VCaP (cell line): ENCODE measurements at regions not wholly inside any gene's neighbourhood (a gene's known extent, or its start where the extent isn't known, plus 50 kb on each side); places are given as distances from the start of the nearest gene placed in this dataset.

Source experiments
- H3K27ac ChIP-seq: fragments of 450-650 bp; 2 replicates; pipeline ENCODE4 v1.5.1; 2017
- CTCF ChIP-seq: fragments of 450-650 bp; conservative IDR thresholded peaks from 2 replicates; pipeline ENCODE4 v1.5.1; 2017; ENCODE audit warnings: mild to moderate bottlenecking, moderate library complexity

- TF ChIP-seq CTCF: no peak
- no peak overlapping the region for H3K27ac ChIP-seq
These were observed 430.6 kb downstream of the MIAT start for GRCh38 chr22:27088026-27088425.

- H3K27ac ChIP-seq: no peak overlapping the region
- TF ChIP-seq CTCF: no peak
These were observed 431.9 kb downstream of the MIAT start for GRCh38 chr22:27089264-27089663.

- H3K27ac ChIP-seq: no peak overlapping the region
- no peak for TF ChIP-seq CTCF
These were observed 433.2 kb downstream of the MIAT start for GRCh38 chr22:27090611-27091011.

GRCh38 chr22:27093422-27093821 is 436.0 kb downstream of the MIAT start:
- no peak for TF ChIP-seq CTCF
- H3K27ac ChIP-seq: no peak overlapping the region

GRCh38 chr22:27094633-27095308 is 437.4 kb downstream of the MIAT start:
- no peak overlapping the region for H3K27ac ChIP-seq
- no peak for TF ChIP-seq CTCF

- TF ChIP-seq CTCF: no peak
- H3K27ac ChIP-seq: no peak overlapping the region
These were observed 440.1 kb downstream of the MIAT start for GRCh38 chr22:27097506-27097905.

- H3K27ac ChIP-seq: no peak overlapping the region
- no peak for TF ChIP-seq CTCF
These were observed 440.5 kb downstream of the MIAT start for GRCh38 chr22:27097933-27098332.
